ENCODE measurements at regions not wholly inside any gene's neighbourhood (a gene's known extent, or its start where the extent isn't known, plus 50 kb on each side); places are given as distances from the start of the nearest gene placed in this dataset.
"Not testable (repeated sequence)": the region's sequence is repeated elsewhere in the genome, so short reads cannot be mapped to it uniquely, and the experiment has no call there.

GRCh38 chr10:33015761-33016547, 57.9 kb upstream of the ITGB1 start:
- in situ Hi-C loops (cut with HindIII; ENCODE audit: low sequenced_read_pairs), result no loop called here
- DNase-seq (ENCODE audit: low spot score), result no peak

GRCh38 chr10:33013331-33013730, 55.3 kb upstream of the ITGB1 start:
- in situ Hi-C loops (cut with HindIII; ENCODE audit: low sequenced_read_pairs); DNase-seq (ENCODE audit: low spot score): not testable (repeated sequence)

DNA sequence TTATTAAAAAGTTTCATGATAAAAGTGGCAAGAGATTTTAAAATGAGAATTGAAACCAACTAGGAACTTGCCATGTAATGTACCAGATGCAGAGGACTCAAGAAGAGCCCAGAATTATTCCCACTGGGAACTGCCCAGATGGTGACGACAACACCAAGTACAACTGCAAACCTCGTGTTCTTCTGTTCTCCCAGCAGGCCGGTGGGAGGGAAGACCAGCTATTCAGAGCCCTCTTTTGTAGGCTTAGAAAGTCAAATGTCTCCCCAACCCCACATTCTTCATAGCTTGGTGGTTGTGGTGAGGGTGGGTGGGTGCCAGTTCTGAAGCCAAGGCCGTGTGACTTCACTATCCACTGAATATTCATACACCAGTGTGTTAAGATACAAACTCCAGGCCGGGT, 54.3 kb upstream of the ITGB1 start:
- no peak for DNase-seq (ENCODE audit: low spot score)
- in situ Hi-C loops (cut with HindIII; ENCODE audit: low sequenced_read_pairs), result no loop called here

- peak; percentile 21 for DNase-seq (ENCODE audit: low spot score)
- in situ Hi-C loops (cut with HindIII; ENCODE audit: low sequenced_read_pairs), result no loop called here
These were observed 52.4 kb upstream of the ITGB1 start for GRCh38 chr10:33010132-33011037.

GRCh38 chr10:33009244-33010131, 51.5 kb upstream of the ITGB1 start:
- in situ Hi-C loops (cut with HindIII; ENCODE audit: low sequenced_read_pairs), result no loop called here
- DNase-seq (ENCODE audit: low spot score), result no peak

DNA sequence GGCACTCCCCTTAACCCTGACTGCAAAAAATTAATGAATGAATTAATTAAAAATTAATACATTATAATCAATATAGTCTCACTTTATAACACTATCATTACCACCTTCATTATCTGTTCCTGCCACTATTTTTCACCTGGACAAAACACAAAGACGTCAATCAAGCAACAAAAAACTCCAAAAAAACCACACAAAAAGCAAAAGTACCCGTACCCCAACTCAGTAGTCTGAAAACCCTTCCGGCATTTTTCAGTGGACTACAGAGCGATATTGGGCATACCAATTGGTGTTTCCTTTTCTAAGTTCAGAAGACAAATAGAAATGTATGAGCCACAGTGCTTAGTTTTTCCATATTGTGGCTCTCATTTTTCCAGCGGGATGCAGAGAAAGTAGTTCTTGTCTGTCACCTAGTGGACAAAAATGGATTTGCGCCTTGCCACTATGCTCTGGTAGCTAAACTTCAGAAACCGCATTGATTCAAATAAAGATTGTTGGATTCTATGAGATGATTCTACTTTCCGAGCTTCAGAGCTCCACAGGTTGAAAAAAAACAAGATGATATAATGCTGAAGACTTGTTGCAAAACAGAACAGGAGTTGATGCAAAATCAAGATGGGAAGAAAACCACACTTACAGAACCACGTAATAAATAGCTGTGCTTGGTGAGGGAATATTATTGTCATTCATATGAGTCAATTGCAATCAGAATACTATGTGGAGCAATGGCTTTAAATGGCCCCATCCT, 50.6 kb upstream of the ITGB1 start:
- peak; percentile 79 for DNase-seq (ENCODE audit: low spot score)
- in situ Hi-C loops (cut with HindIII; ENCODE audit: low sequenced_read_pairs), result no loop called here

DNA sequence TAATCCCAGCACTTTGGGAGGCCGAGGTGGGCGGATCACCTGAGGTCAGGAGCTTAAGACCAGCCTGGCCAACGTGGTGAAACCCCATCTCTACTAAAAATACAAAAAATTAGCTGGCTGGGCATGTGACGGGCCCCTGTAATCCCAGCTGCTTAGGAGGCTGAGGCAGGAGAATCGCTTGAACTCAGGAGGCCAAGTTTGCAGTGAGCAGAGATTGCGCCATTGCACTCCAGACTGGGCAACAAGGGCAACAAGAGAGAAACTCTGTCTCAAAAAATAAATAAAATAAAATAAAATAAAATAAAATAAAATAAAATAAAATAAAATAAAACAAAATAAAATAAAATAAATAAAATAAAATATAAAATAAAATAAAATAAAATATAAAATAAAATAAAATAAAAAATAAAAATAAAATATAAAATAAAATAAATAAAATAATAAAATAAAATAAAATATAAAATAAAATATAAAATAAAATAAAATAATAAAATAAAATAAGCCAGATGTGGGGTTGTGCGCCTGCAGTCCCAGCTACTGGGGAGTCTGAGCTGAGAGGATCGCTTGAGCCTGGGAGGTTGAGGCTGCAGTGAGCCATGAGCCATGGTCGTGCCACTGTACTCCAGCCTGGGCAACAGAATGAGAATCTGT, 49.8 kb upstream of the ITGB1 start:
- in situ Hi-C loops (cut with HindIII; ENCODE audit: low sequenced_read_pairs); DNase-seq (ENCODE audit: low spot score): not testable (repeated sequence)
